ENCODE measurements at regions not wholly inside any gene's neighbourhood (a gene's known extent, or its start where the extent isn't known, plus 50 kb on each side); places are given as distances from the start of the nearest gene placed in this dataset.

GRCh38 chr11:79702303-79702702 lies 261.5 kb upstream of the TENM4 start:
- no peak for TF ChIP-seq YY1 (IDR thresholded peaks at IDR 0.05; ENCODE audit: insufficient read depth, insufficient read length)
- TF ChIP-seq ZNF274 (IDR thresholded peaks at IDR 0.05; ENCODE audit: low read depth, low read length) = no peak
